Vagina (tissue), 2 donors: ENCODE measurements at regions not wholly inside any gene's neighbourhood (a gene's known extent, or its start where the extent isn't known, plus 50 kb on each side); places are given as distances from the start of the nearest gene placed in this dataset.

Experiments
- DNase-seq, 2 donors: peaks; one replicate each; pipeline ENCODE4 v3.0.0-alpha.2; 2017; ENCODE audit errors: extremely low spot score in 2 of 2
- H3K27ac ChIP-seq: fragments of 200-600 bp; sonication (generic); one replicate; pipeline ENCODE4 v1.5.1; 2019
- H3K27me3 ChIP-seq: fragments of 200-600 bp; sonication (generic); one replicate; pipeline ENCODE4 v1.5.1; 2019
- H3K36me3 ChIP-seq, 2 donors: fragments of 200-600 bp; sonication (generic); one replicate each; pipeline ENCODE4 v1.5.1; 2017 to 2019
- H3K4me1 ChIP-seq: fragments of 200-600 bp; sonication (generic); one replicate; pipeline ENCODE4 v1.5.1; 2019
- H3K4me3 ChIP-seq, 2 donors: fragments of 200-600 bp; sonication (generic); 1 replicate in 1 of 2; 2 replicates in 1 of 2; pipeline ENCODE4 v1.5.1; 2016 to 2019
- H3K9me3 ChIP-seq: fragments of 200-600 bp; sonication (generic); one replicate; pipeline ENCODE4 v1.5.1; 2019
- CTCF ChIP-seq, 3 experiments: fragments of 450-650 bp in 2 of 3; fragments of 200-600 bp in 1 of 3; sonication (generic) in 1 of 3; IDR thresholded peaks; one replicate each; pipeline ENCODE4 v1.5.1; 2017 to 2019; ENCODE audit warnings: antibody characterized with exemption in 3 of 3, mild to moderate bottlenecking in 2 of 3, moderate library complexity in 2 of 3
- POLR2A ChIP-seq, 2 donors: fragments of 450-650 bp; IDR thresholded peaks; one replicate each; pipeline ENCODE4 v1.6.1; 2017; ENCODE audit warnings: antibody characterized with exemption in 2 of 2, mild to moderate bottlenecking in 2 of 2, moderate library complexity in 2 of 2
- POLR2AphosphoS5 ChIP-seq, 2 donors: sonication (generic); formaldehyde crosslinking; IDR thresholded peaks; one replicate each; pipeline ENCODE4 v1.9.0; 2017; ENCODE audit warnings: antibody characterized with exemption in 2 of 2, mild to moderate bottlenecking in 2 of 2, low read depth in 1 of 2; ENCODE audit not compliant: insufficient read depth in 1 of 2
- intact Hi-C: fragments of 100-400 bp; cut with DNase I; formaldehyde crosslinking; loops from one replicate; pipeline ENCODE4 v1.15.1; 2023

- H3K36me3 ChIP-seq = no peaks in the 10 kb centered on the region
- DNase-seq = no peak
- no peak overlapping the region for H3K4me3 ChIP-seq
- no peaks in the 10 kb centered on the region for H3K27me3 ChIP-seq
- no peaks in the 10 kb centered on the region for H3K9me3 ChIP-seq
- TF ChIP-seq POLR2AphosphoS5 (IDR thresholded peaks at IDR 0.05; ENCODE audit: insufficient read depth in 1 of 2, low read depth in 1 of 2) (no peak), CTCF (IDR thresholded peaks at IDR 0.05) (no peak), POLR2A (IDR thresholded peaks at IDR 0.05) (no peak)
- H3K4me1 ChIP-seq = no peaks in the 10 kb centered on the region
- H3K27ac ChIP-seq = no peak overlapping the region
- intact Hi-C loops = no loop called here
These were observed 102.6 kb downstream of the SNX19 start for GRCh38 chr11:130813638-130814037.

- DNase-seq = no peak
- Histone ChIP-seq H3K9me3 (no peaks in the 10 kb centered on the region), H3K36me3 (no peaks in the 10 kb centered on the region), H3K4me3 (no peak overlapping the region), H3K27ac (no peak overlapping the region), H3K4me1 (no peaks in the 10 kb centered on the region), H3K27me3 (no peaks in the 10 kb centered on the region)
- TF ChIP-seq POLR2A (IDR thresholded peaks at IDR 0.05) (no peak), CTCF (IDR thresholded peaks at IDR 0.05) (no peak), POLR2AphosphoS5 (IDR thresholded peaks at IDR 0.05; ENCODE audit: insufficient read depth in 1 of 2, low read depth in 1 of 2) (no peak)
- intact Hi-C loops = no loop called here
These were observed 101.7 kb downstream of the SNX19 start for GRCh38 chr11:130814440-130815096.

- no peaks in the 10 kb centered on the region for H3K9me3 ChIP-seq
- H3K4me3 ChIP-seq = no peak overlapping the region
- H3K27me3 ChIP-seq = no peaks in the 10 kb centered on the region
- DNase-seq = no peak
- H3K36me3 ChIP-seq = no peaks in the 10 kb centered on the region
- no peak overlapping the region for H3K27ac ChIP-seq
- no peaks in the 10 kb centered on the region for H3K4me1 ChIP-seq
- TF ChIP-seq POLR2AphosphoS5 (IDR thresholded peaks at IDR 0.05; ENCODE audit: insufficient read depth in 1 of 2, low read depth in 1 of 2) (no peak), CTCF (IDR thresholded peaks at IDR 0.05) (no peak), POLR2A (IDR thresholded peaks at IDR 0.05) (no peak)
- intact Hi-C loops = no loop called here
These were observed 101.0 kb downstream of the SNX19 start for GRCh38 chr11:130815097-130815802.

- no peaks in the 10 kb centered on the region for H3K27me3 ChIP-seq
- H3K4me3 ChIP-seq = no peak overlapping the region
- no peaks in the 10 kb centered on the region for H3K9me3 ChIP-seq
- DNase-seq = no peak
- no peaks in the 10 kb centered on the region for H3K4me1 ChIP-seq
- no peak for TF ChIP-seq POLR2A (IDR thresholded peaks at IDR 0.05)
- H3K36me3 ChIP-seq = no peaks in the 10 kb centered on the region
- no peak overlapping the region for H3K27ac ChIP-seq
- intact Hi-C loops = loop anchor here (2.0 kb wide), 1 partner anchor 33 kb away; no protein-coding TSS in a partner anchor
These were observed 100.3 kb downstream of the SNX19 start for GRCh38 chr11:130815956-130816355.

GRCh38 chr11:130816546-130817329, 99.5 kb downstream of the SNX19 start:
- H3K4me1 ChIP-seq = no peaks in the 10 kb centered on the region
- no peaks in the 10 kb centered on the region for H3K36me3 ChIP-seq
- H3K9me3 ChIP-seq = no peaks in the 10 kb centered on the region
- H3K27ac ChIP-seq = no peak overlapping the region
- H3K27me3 ChIP-seq = no peaks in the 10 kb centered on the region
- intact Hi-C loops = loop anchor here (2.0 kb wide), 1 partner anchor 32 kb away; no protein-coding TSS in a partner anchor
- TF ChIP-seq POLR2AphosphoS5 (IDR thresholded peaks at IDR 0.05; ENCODE audit: insufficient read depth in 1 of 2, low read depth in 1 of 2) (no peak), POLR2A (IDR thresholded peaks at IDR 0.05) (no peak)
- no peak for DNase-seq
- no peak overlapping the region for H3K4me3 ChIP-seq
